Mesendoderm (in vitro differentiated cells): ENCODE measurements at regions not wholly inside any gene's neighbourhood (a gene's known extent, or its start where the extent isn't known, plus 50 kb on each side); places are given as distances from the start of the nearest gene placed in this dataset.

Source experiments
- DNase-seq: peaks from one replicate; pipeline ENCODE4 v3.0.0; 2013
- H2AK5ac ChIP-seq: 2 replicates; pipeline ENCODE4 v1.6.1; 2013; ENCODE audit warnings: low read length, inconsistent platforms
- H2BK120ac ChIP-seq: 2 replicates; pipeline ENCODE4 v1.6.1; 2013; ENCODE audit warnings: low read depth, mild to moderate bottlenecking, low read length, moderate library complexity, mixed read lengths
- H2BK15ac ChIP-seq: replicated peaks from 2 replicates; pipeline ENCODE4 v1.6.1; 2013; ENCODE audit warnings: low read depth, mild to moderate bottlenecking, moderate library complexity
- H2BK5ac ChIP-seq: 2 replicates; pipeline ENCODE4 v1.6.1; 2013; ENCODE audit warnings: low read length, inconsistent platforms
- H3K18ac ChIP-seq: 2 replicates; pipeline ENCODE4 v1.6.1; 2013; ENCODE audit warnings: mild to moderate bottlenecking, low read length, mixed read lengths
- H3K23ac ChIP-seq: one replicate; pipeline ENCODE4 v1.6.1; 2013; ENCODE audit warnings: low read length
- H3K27ac ChIP-seq: 2 replicates; pipeline ENCODE4 v1.5.1; 2013; ENCODE audit warnings: low read depth, mild to moderate bottlenecking, inconsistent platforms, low read length, moderate library complexity
- H3K27me3 ChIP-seq: 2 replicates; pipeline ENCODE4 v1.6.1; 2013; ENCODE audit warnings: low read length, control low read depth, mild to moderate bottlenecking, inconsistent platforms; ENCODE audit not compliant: insufficient read depth, poor library complexity
- H3K36me3 ChIP-seq: 2 replicates; pipeline ENCODE4 v1.6.1; 2013; ENCODE audit warnings: low read length, inconsistent platforms; ENCODE audit not compliant: control insufficient read depth, insufficient read depth
- H3K4ac ChIP-seq: one replicate; pipeline ENCODE4 v1.6.1; 2013; ENCODE audit warnings: low read depth, mild to moderate bottlenecking, low read length, moderate library complexity
- H3K4me1 ChIP-seq: 2 replicates; pipeline ENCODE4 v1.6.1; 2013; ENCODE audit warnings: low read depth, low read length, inconsistent platforms; ENCODE audit not compliant: control insufficient read depth
- H3K4me2 ChIP-seq: 2 replicates; pipeline ENCODE4 v1.6.1; 2013; ENCODE audit warnings: low read length
- H3K4me3 ChIP-seq: 2 replicates; pipeline ENCODE4 v1.5.1; 2013; ENCODE audit warnings: mild to moderate bottlenecking, low read length
- H3K56ac ChIP-seq: one replicate; pipeline ENCODE4 v1.6.1; 2013; ENCODE audit warnings: low read length
- H3K79me1 ChIP-seq: 2 replicates; pipeline ENCODE4 v1.6.1; 2013; ENCODE audit warnings: low read length, inconsistent platforms
- H3K79me2 ChIP-seq: 2 replicates; pipeline ENCODE4 v1.6.1; 2013; ENCODE audit warnings: mild to moderate bottlenecking, low read length; ENCODE audit not compliant: control insufficient read depth, insufficient read depth
- H3K9ac ChIP-seq: 2 replicates; pipeline ENCODE4 v1.6.1; 2013; ENCODE audit warnings: low read length, inconsistent platforms
- H4K5ac ChIP-seq: one replicate; pipeline ENCODE4 v1.6.1; 2013; ENCODE audit warnings: low read length
- H4K8ac ChIP-seq: one replicate; pipeline ENCODE4 v1.6.1; 2013; ENCODE audit warnings: low read depth, mild to moderate bottlenecking, control low read depth, low read length, moderate library complexity
- WGBS: extraction: QIAGEN DNeasy Blood & Tissue Kit; methylation state at CpG from one replicate; pipeline ENCODE4 v1.1.7; 2013; ENCODE audit warnings: low lambda C conversion rate, missing lambda C conversion rate; ENCODE audit not compliant: insufficient coverage; ENCODE audit errors: extremely low coverage; 5-methylcytosine and 5-hydroxymethylcytosine counted together

DNA sequence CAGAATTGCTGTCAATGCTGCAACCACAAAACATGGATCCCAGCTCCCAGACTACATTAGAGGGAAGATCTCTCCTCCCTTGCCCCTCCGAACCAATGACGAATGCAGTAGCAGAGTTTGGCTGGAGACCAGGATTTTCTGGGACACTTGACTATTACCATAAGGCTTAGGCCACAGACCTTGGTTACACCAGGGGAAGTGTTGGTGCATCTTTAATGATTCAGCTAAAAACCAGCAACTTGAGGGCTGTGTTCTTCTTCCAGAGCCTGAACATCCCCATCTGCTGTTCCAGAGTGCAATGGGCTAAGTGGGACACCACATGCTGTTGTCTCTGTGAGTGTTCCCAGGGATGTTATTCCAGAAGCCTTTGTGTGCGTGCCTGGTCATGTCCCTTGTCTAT, 528.2 kb downstream of the LMO7 start:
- no peak for DNase-seq
- Histone ChIP-seq H2AK5ac (no peak overlapping the region), H3K27me3 (no peaks in the 10 kb centered on the region), H2BK15ac (no peak overlapping the region), H3K4me3 (no peak overlapping the region), H3K27ac (no peak overlapping the region), H3K4me1 (no peaks in the 10 kb centered on the region), H4K8ac (no peak overlapping the region), H3K4ac (no peak overlapping the region), H3K9ac (no peak overlapping the region), H2BK5ac (no peak overlapping the region), H3K36me3 (no peaks in the 10 kb centered on the region), H3K4me2 (no peak overlapping the region), H3K23ac (no peak overlapping the region), H3K79me1 (no peaks in the 10 kb centered on the region), H4K5ac (no peak overlapping the region), H3K56ac (no peak overlapping the region), H3K79me2 (no peaks in the 10 kb centered on the region), H3K18ac (no peak overlapping the region), H2BK120ac (no peak overlapping the region)
- WGBS, result no CpG with 5 or more reads among the region's 3 CpGs

DNA sequence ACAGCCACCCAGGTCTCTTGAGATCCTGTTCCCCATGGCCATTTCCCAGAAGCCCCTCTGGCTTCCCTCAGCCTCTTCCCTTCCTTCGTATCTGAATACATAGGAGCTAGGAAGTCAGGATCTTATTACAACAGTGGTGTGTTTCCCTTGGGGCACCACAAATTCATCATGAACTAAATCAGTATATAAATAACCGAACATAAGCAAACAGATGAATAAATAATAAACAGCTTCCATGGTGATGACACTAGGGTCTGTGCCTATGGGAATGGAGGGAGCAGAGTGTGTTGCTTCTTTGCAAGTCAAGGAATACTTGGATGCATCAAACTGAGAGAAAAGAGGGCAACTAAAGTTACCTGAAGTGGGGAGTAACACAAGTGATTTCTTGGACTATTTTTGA, 527.6 kb downstream of the LMO7 start:
- H3K4me2 ChIP-seq, result no peak overlapping the region
- no peaks in the 10 kb centered on the region for H3K79me1 ChIP-seq
- H4K5ac ChIP-seq, result no peak overlapping the region
- no peaks in the 10 kb centered on the region for H3K4me1 ChIP-seq
- H3K36me3 ChIP-seq, result no peaks in the 10 kb centered on the region
- no peak overlapping the region for H3K4me3 ChIP-seq
- no peak overlapping the region for H3K9ac ChIP-seq
- no peak overlapping the region for H3K18ac ChIP-seq
- DNase-seq, result no peak
- H2BK5ac ChIP-seq, result no peak overlapping the region
- no peak overlapping the region for H2BK120ac ChIP-seq
- H3K23ac ChIP-seq, result no peak overlapping the region
- H2AK5ac ChIP-seq, result no peak overlapping the region
- H3K79me2 ChIP-seq, result no peaks in the 10 kb centered on the region
- H2BK15ac ChIP-seq, result no peak overlapping the region
- no CpG with 5 or more reads among the region's 2 CpGs for WGBS
- H3K27me3 ChIP-seq, result no peaks in the 10 kb centered on the region
- no peak overlapping the region for H4K8ac ChIP-seq
- no peak overlapping the region for H3K4ac ChIP-seq
- H3K27ac ChIP-seq, result no peak overlapping the region
- H3K56ac ChIP-seq, result no peak overlapping the region

DNA sequence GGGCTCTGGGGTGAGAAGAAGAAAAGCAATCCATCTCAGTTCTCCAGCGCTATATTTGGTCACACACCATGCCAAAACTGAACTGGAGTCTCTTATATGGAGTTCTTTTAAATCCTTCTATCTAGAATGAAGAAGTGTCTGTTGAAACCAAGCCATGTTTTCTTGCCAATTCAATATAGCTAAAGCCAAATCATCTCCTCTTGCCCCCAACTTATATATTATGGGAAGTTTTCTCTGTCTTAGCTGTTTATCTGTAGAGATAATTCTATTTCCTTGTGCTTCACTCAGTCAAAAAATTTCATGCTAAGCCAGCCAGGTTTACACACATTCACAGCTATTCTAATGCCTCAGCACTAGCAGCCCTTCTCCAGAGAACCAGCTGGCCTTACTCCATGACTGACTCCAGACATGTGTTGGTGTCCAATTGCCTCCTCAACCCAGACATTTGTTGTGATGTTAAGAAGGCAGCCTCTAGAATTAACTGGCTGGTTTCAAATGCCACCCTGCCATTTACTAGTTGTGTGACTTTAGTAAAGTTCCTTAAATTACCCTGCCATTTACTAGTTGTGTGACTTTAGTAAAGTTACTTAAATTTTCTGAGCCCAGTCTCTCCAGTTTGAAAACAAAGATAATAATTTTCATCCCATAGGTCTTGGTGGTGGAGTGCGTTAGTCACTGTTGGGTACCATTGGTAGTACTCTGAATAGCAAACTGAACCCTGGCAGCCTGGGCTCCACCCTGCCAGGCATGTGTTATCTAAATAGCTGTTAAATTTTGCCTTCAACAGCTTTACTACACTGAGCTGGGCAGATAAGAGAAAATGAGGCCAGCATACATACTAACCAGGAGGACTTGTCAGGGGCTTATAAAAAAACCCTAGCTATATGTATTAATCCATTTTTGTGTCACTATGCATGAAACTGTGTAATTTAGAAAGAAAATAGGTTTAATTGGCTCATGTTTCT, 525.1 kb downstream of the LMO7 start:
- Histone ChIP-seq H3K4ac (no peak overlapping the region), H3K36me3 (no peaks in the 10 kb centered on the region), H3K4me2 (no peak overlapping the region), H3K79me1 (no peaks in the 10 kb centered on the region), H3K4me3 (no peak overlapping the region), H3K18ac (no peak overlapping the region), H3K27me3 (no peaks in the 10 kb centered on the region), H2AK5ac (no peak overlapping the region), H3K4me1 (no peaks in the 10 kb centered on the region), H2BK120ac (no peak overlapping the region), H4K8ac (no peak overlapping the region), H3K56ac (no peak overlapping the region), H3K27ac (no peak overlapping the region), H4K5ac (no peak overlapping the region), H2BK5ac (no peak overlapping the region), H3K79me2 (no peaks in the 10 kb centered on the region), H2BK15ac (no peak overlapping the region), H3K23ac (no peak overlapping the region), H3K9ac (no peak overlapping the region)
- WGBS, result no CpG with 5 or more reads among the region's 2 CpGs
- no peak for DNase-seq

DNA sequence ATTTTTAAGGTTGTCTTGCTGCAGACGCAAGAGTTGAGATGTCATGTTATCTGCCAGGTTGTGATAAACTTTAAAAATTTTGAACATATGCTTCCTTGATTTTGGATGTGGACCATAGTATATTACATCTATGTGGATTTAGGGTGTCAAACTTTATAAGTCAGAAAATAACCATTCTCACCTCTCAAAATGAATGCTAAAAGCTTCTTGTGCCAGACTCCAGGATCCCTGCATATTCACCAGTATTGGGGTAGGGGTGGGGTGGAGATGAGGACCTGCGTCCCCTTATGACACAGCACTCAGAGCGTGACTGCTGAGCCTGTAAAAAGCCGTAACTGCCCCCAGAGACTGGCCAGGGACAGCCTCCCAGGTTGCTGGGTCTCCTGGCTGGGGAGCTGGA, 524.4 kb downstream of the LMO7 start:
- Histone ChIP-seq H3K56ac (no peak overlapping the region), H3K18ac (no peak overlapping the region), H3K4me3 (no peak overlapping the region), H3K4me1 (no peaks in the 10 kb centered on the region), H3K79me2 (no peaks in the 10 kb centered on the region), H2BK120ac (no peak overlapping the region), H3K9ac (no peak overlapping the region), H3K4ac (no peak overlapping the region), H2BK5ac (no peak overlapping the region), H3K27me3 (no peaks in the 10 kb centered on the region), H2BK15ac (no peak overlapping the region), H3K27ac (no peak overlapping the region), H3K4me2 (no peak overlapping the region), H4K5ac (no peak overlapping the region), H3K36me3 (no peaks in the 10 kb centered on the region), H3K23ac (no peak overlapping the region), H4K8ac (no peak overlapping the region), H2AK5ac (no peak overlapping the region), H3K79me1 (no peaks in the 10 kb centered on the region)
- DNase-seq, result no peak
- no CpG with 5 or more reads among the region's 4 CpGs for WGBS

DNA sequence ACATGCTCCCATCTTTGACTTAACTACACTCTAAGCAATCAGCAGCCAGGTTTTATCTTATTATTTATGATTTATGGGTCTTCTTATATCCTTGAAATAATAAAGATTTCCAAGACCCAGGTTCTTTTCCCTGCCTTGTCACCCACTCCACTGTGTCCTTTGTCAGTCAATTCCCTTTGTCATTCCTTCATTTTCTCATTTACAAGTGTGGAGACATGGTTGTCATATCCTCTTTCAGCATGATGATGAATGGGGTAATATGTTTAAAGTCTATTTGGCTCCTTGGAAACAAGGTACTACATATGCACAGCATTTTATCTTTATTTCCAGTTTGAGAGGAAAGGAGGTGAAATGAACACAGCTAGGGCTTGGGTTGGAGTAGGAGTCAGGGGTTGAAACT, 521.8 kb downstream of the LMO7 start:
- no peak overlapping the region for H2AK5ac ChIP-seq
- no peak overlapping the region for H3K23ac ChIP-seq
- no peak overlapping the region for H3K56ac ChIP-seq
- H3K9ac ChIP-seq, result no peak overlapping the region
- H3K4me2 ChIP-seq, result no peak overlapping the region
- no peaks in the 10 kb centered on the region for H3K27me3 ChIP-seq
- H4K5ac ChIP-seq, result no peak overlapping the region
- no peak overlapping the region for H3K4ac ChIP-seq
- no peaks in the 10 kb centered on the region for H3K4me1 ChIP-seq
- no peak overlapping the region for H3K4me3 ChIP-seq
- no peaks in the 10 kb centered on the region for H3K79me1 ChIP-seq
- H3K18ac ChIP-seq, result no peak overlapping the region
- no peak overlapping the region for H2BK120ac ChIP-seq
- H2BK5ac ChIP-seq, result no peak overlapping the region
- H4K8ac ChIP-seq, result no peak overlapping the region
- no peaks in the 10 kb centered on the region for H3K79me2 ChIP-seq
- H3K27ac ChIP-seq, result no peak overlapping the region
- no peaks in the 10 kb centered on the region for H3K36me3 ChIP-seq
- no peak overlapping the region for H2BK15ac ChIP-seq
- DNase-seq, result no peak

DNA sequence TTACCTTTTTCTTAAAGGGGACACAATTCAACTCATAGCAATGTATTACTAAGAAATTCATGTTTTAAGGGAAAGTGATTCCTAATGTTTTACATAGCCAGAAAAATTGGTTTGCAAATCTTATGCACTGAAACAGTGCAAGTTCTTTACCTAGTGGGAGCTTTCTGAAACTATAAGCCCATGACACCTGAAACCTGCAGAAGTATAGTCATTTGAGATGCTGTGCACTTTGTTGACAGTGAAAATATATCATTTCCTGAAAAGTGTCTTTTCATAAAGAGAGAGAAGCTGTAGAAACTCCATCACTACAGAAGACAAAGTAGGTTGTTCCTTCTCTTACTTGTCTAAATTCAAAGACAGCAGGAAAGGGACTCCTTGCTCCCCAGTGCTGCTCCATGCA, 517.1 kb downstream of the LMO7 start:
- Histone ChIP-seq H4K5ac (no peak overlapping the region), H3K4me1 (no peaks in the 10 kb centered on the region), H3K27me3 (no peaks in the 10 kb centered on the region), H2AK5ac (no peak overlapping the region), H3K4me2 (no peak overlapping the region), H3K9ac (no peak overlapping the region), H3K56ac (no peak overlapping the region), H3K79me2 (no peaks in the 10 kb centered on the region), H3K36me3 (no peaks in the 10 kb centered on the region), H3K4me3 (no peak overlapping the region), H3K18ac (no peak overlapping the region), H3K27ac (no peak overlapping the region), H3K23ac (no peak overlapping the region), H3K79me1 (no peaks in the 10 kb centered on the region), H2BK5ac (no peak overlapping the region), H4K8ac (no peak overlapping the region), H2BK120ac (no peak overlapping the region), H2BK15ac (no peak overlapping the region), H3K4ac (no peak overlapping the region)
- DNase-seq, result no peak
